SKM-1 treated with dmso at 0.1 percent for 144 hours (cell line): ENCODE measurements at regions not wholly inside any gene's neighbourhood (a gene's known extent, or its start where the extent isn't known, plus 50 kb on each side); places are given as distances from the start of the nearest gene placed in this dataset.
"Not testable (repeated sequence)": the region's sequence is repeated elsewhere in the genome, so short reads cannot be mapped to it uniquely, and the experiment has no call there.

ENCODE experiments used
- DNase-seq: peaks from one replicate; lab custom pipeline; 2025; ENCODE audit not compliant: unreplicated experiment; lab: John Stamatoyannopoulos, UW

- DNase-seq: no peak
Measured at GRCh38 chr16:61435346-61435745, 600.9 kb downstream of the CDH8 start.

GRCh38 chr16:61432421-61432820, 603.8 kb downstream of the CDH8 start:
- no peak for DNase-seq

GRCh38 chr16:61421111-61421510, 615.1 kb downstream of the CDH8 start:
- no peak for DNase-seq

- DNase-seq: no peak
Measured at GRCh38 chr16:61419791-61420190, 616.4 kb downstream of the CDH8 start.

GRCh38 chr16:61418802-61419201, 617.4 kb downstream of the CDH8 start:
- not testable (repeated sequence) for DNase-seq

- no peak for DNase-seq
Measured at GRCh38 chr16:61415126-61415525, 621.1 kb downstream of the CDH8 start.

GRCh38 chr16:61413021-61413420, 623.2 kb downstream of the CDH8 start:
- no peak for DNase-seq

GRCh38 chr16:61412562-61412961, 623.7 kb downstream of the CDH8 start:
- no peak for DNase-seq

GRCh38 chr16:61409604-61410003, 626.6 kb downstream of the CDH8 start:
- no peak for DNase-seq

GRCh38 chr16:61403386-61403785, 632.9 kb downstream of the CDH8 start:
- no peak for DNase-seq

- DNase-seq: no peak
Measured at GRCh38 chr16:61391896-61392295, 644.3 kb downstream of the CDH8 start.

GRCh38 chr16:61390965-61391637, 645.1 kb downstream of the CDH8 start:
- DNase-seq: no peak

GRCh38 chr16:61385392-61386071, 650.7 kb downstream of the CDH8 start:
- DNase-seq: no peak

- no peak for DNase-seq
Measured at GRCh38 chr16:61382435-61382834, 653.8 kb downstream of the CDH8 start.

GRCh38 chr16:61379311-61379710, 656.9 kb downstream of the CDH8 start:
- no peak for DNase-seq

- DNase-seq: no peak
Measured at GRCh38 chr16:61374071-61374470, 662.2 kb downstream of the CDH8 start.

- DNase-seq: no peak
Measured at GRCh38 chr16:61371881-61372280, 664.4 kb downstream of the CDH8 start.

GRCh38 chr16:61371388-61371787, 664.9 kb downstream of the CDH8 start:
- DNase-seq: no peak

GRCh38 chr16:61370564-61370963, 665.7 kb downstream of the CDH8 start:
- DNase-seq: no peak

GRCh38 chr16:61366006-61366405, 670.2 kb downstream of the CDH8 start:
- DNase-seq: no peak

- no peak for DNase-seq
Measured at GRCh38 chr16:61364990-61365389, 671.2 kb downstream of the CDH8 start.

GRCh38 chr16:61362585-61362984, 673.7 kb downstream of the CDH8 start:
- DNase-seq: no peak

- DNase-seq: no peak
Measured at GRCh38 chr16:61344791-61345190, 691.4 kb downstream of the CDH8 start.
